Adrenal gland (tissue), 5 donors: ENCODE measurements at regions not wholly inside any gene's neighbourhood (a gene's known extent, or its start where the extent isn't known, plus 50 kb on each side); places are given as distances from the start of the nearest gene placed in this dataset.

Source experiments
- CTCF ChIP-seq, 6 experiments: fragments of 450-650 bp in 4 of 6; fragments of 200-600 bp in 2 of 6; sonication (generic) in 1 of 6; IDR thresholded peaks; 1 replicate in 5 of 6; 2 replicates in 1 of 6; pipeline versions ENCODE4 v1.5.1 to v1.8.0; 2016 to 2021; ENCODE audit warnings: antibody characterized with exemption in 6 of 6, mild to moderate bottlenecking in 2 of 6, moderate library complexity in 1 of 6
- POLR2A ChIP-seq, 2 donors: fragments of 450-650 bp; IDR thresholded peaks; one replicate each; pipeline ENCODE4 v1.6.1; 2017; ENCODE audit warnings: antibody characterized with exemption in 2 of 2, mild to moderate bottlenecking in 2 of 2, moderate library complexity in 1 of 2
- donor health status: DM: no; HTN: no; CAD: no.

- TF ChIP-seq CTCF (IDR thresholded peaks at IDR 0.05) = no peak
- no peak for TF ChIP-seq POLR2A (IDR thresholded peaks at IDR 0.05)
Observed at GRCh38 chr5:103942587-103943186, 380.1 kb upstream of the NUDT12 start.
